Parathyroid adenoma (tissue), 2 donors: ENCODE measurements at regions not wholly inside any gene's neighbourhood (a gene's known extent, or its start where the extent isn't known, plus 50 kb on each side); places are given as distances from the start of the nearest gene placed in this dataset.

ENCODE experiments used
- H2AFZ ChIP-seq: fragments of 300-600 bp; sonication (generic); one replicate; pipeline ENCODE4 v1.7.0; 2017; ENCODE audit warnings: antibody characterized with exemption, mild to moderate bottlenecking
- H3K27ac ChIP-seq: fragments of 300-600 bp; sonication (generic); one replicate; pipeline ENCODE4 v1.7.0; 2017
- H3K27me3 ChIP-seq: fragments of 300-600 bp; sonication (generic); one replicate; pipeline ENCODE4 v1.7.0; 2017; ENCODE audit warnings: low read length; ENCODE audit not compliant: control insufficient read depth, insufficient read depth
- H3K36me3 ChIP-seq: fragments of 300-600 bp; sonication (generic); one replicate; pipeline ENCODE4 v1.7.0; 2017; ENCODE audit warnings: low read length; ENCODE audit not compliant: control insufficient read depth, insufficient read depth
- H3K4me1 ChIP-seq: fragments of 300-600 bp; sonication (generic); one replicate; pipeline ENCODE4 v1.7.0; 2017; ENCODE audit warnings: control low read depth
- H3K4me2 ChIP-seq: fragments of 300-600 bp; sonication (generic); one replicate; pipeline ENCODE4 v1.7.0; 2017; ENCODE audit warnings: low read length
- H3K4me3 ChIP-seq: fragments of 300-600 bp; sonication (generic); one replicate; pipeline ENCODE4 v1.7.0; 2017; ENCODE audit warnings: low read depth, low read length
- H3K79me2 ChIP-seq: fragments of 300-600 bp; sonication (generic); one replicate; pipeline ENCODE4 v1.7.0; 2017; ENCODE audit warnings: control low read depth
- H3K9ac ChIP-seq: fragments of 300-600 bp; sonication (generic); one replicate; pipeline ENCODE4 v1.7.0; 2017; ENCODE audit warnings: mild to moderate bottlenecking
- H3K9me3 ChIP-seq: fragments of 300-600 bp; sonication (generic); one replicate; pipeline ENCODE4 v1.7.0; 2017; ENCODE audit warnings: low read length; ENCODE audit not compliant: control insufficient read depth
- TF ChIP-seq, protein P1 (sequence below): fragments of 300-600 bp; sonication (generic); IDR thresholded peaks from one replicate; pipeline ENCODE4 v1.7.0; 2017; ENCODE audit warnings: antibody characterized with exemption, mild to moderate bottlenecking
- donor health status: primary hyperparathyroidism.

DNA sequence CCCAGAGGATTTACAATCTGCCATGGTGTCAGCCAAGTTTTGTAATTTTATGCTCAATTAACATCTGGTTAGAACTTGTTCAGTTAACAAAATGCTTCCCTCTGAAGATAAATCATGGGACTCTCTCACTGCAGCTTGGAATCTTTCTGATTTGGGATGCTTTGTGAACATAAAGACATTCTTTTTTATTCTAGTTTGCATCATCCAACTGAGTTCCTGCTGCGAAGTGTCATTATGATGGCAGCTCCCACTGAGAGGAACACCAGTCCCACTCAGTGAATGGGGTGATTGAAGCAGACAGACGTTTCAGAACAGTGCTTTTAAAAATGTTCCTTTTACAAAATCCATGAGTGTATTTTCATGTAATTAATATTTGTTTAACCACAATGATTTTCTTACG is 863.8 kb downstream of the TLE4 start:
- Histone ChIP-seq H2AFZ (no peak overlapping the region), H3K27ac (no peak overlapping the region), H3K9me3 (no peaks in the 10 kb centered on the region), H3K27me3 (no peaks in the 10 kb centered on the region), H3K79me2 (no peaks in the 10 kb centered on the region), H3K4me2 (no peak overlapping the region), H3K36me3 (no peaks in the 10 kb centered on the region), H3K4me1 (no peaks in the 10 kb centered on the region), H3K4me3 (no peak overlapping the region), H3K9ac (no peak overlapping the region)
- TF ChIP-seq, protein P1, sequence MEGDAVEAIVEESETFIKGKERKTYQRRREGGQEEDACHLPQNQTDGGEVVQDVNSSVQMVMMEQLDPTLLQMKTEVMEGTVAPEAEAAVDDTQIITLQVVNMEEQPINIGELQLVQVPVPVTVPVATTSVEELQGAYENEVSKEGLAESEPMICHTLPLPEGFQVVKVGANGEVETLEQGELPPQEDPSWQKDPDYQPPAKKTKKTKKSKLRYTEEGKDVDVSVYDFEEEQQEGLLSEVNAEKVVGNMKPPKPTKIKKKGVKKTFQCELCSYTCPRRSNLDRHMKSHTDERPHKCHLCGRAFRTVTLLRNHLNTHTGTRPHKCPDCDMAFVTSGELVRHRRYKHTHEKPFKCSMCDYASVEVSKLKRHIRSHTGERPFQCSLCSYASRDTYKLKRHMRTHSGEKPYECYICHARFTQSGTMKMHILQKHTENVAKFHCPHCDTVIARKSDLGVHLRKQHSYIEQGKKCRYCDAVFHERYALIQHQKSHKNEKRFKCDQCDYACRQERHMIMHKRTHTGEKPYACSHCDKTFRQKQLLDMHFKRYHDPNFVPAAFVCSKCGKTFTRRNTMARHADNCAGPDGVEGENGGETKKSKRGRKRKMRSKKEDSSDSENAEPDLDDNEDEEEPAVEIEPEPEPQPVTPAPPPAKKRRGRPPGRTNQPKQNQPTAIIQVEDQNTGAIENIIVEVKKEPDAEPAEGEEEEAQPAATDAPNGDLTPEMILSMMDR: no peak

GRCh38 chr9:80426992-80427391 is 855.2 kb downstream of the TLE4 start:
- Histone ChIP-seq H3K4me2 (no peak overlapping the region), H3K9ac (no peak overlapping the region), H3K27me3 (no peaks in the 10 kb centered on the region), H3K79me2 (no peaks in the 10 kb centered on the region), H2AFZ (no peak overlapping the region), H3K9me3 (no peaks in the 10 kb centered on the region), H3K27ac (no peak overlapping the region), H3K36me3 (no peaks in the 10 kb centered on the region), H3K4me3 (no peak overlapping the region), H3K4me1 (no peaks in the 10 kb centered on the region)
- TF ChIP-seq, protein P1: no peak

GRCh38 chr9:80417211-80417773 is 845.5 kb downstream of the TLE4 start:
- H3K27ac ChIP-seq: no peak overlapping the region

DNA sequence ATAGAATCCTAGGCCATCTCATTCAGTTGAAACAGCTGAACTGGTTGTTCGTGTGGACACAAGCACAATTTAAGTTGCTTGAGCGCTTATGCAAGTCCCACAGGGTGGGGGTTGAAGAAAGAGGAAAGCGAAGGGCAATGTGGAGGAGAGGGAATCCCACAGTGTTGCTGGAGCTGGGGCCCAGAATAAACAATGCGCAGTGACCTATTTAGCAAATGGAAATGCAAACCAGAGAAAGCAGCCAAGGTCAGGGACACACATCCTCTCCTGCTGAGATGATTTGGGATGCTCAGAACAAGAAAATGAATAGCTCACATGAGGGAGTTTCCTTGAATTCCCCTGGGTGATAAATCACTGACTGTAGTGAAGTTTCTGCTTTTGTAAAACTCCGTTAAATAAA is 838.3 kb downstream of the TLE4 start:
- Histone ChIP-seq H3K4me1 (no peaks in the 10 kb centered on the region), H3K9me3 (no peaks in the 10 kb centered on the region), H3K79me2 (no peaks in the 10 kb centered on the region), H2AFZ (no peak overlapping the region), H3K27me3 (no peaks in the 10 kb centered on the region), H3K36me3 (no peaks in the 10 kb centered on the region), H3K4me2 (no peak overlapping the region), H3K4me3 (no peak overlapping the region), H3K9ac (no peak overlapping the region), H3K27ac (no peak overlapping the region)
- TF ChIP-seq, protein P1: no peak

More at GRCh38 chr9:80417211-80417773, 845.5 kb downstream of the TLE4 start:
- Histone ChIP-seq H2AFZ (no peak overlapping the region), H3K4me3 (no peak overlapping the region), H3K36me3 (no peaks in the 10 kb centered on the region), H3K4me1 (no peaks in the 10 kb centered on the region), H3K4me2 (no peak overlapping the region), H3K9me3 (no peaks in the 10 kb centered on the region), H3K9ac (no peak overlapping the region), H3K27me3 (no peaks in the 10 kb centered on the region), H3K79me2 (no peaks in the 10 kb centered on the region)
- TF ChIP-seq, protein P1: no peak

DNA sequence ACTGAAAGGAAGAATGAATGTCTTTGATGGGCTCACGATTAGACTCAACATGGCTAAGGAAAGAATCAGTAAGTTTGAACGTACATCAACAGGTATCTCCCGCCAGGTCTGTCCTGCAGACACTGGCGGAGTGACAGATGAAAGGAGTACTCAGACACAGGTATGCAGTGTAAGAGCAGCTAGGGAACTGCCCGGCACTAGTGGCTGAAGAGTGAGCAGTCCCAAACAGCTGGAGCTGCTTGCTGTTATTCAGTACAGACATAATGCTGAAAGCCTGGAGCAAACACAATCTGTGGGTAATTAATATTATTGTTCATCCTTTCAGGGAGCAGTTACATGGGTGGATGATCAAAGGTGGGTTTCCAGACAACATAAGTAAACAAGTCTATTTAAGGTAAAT is 835.5 kb downstream of the TLE4 start:
- TF ChIP-seq, protein P1: no peak
- H3K79me2 ChIP-seq: no peaks in the 10 kb centered on the region

More for the DNA sequence above, 835.5 kb downstream of the TLE4 start:
- H3K4me2 ChIP-seq: no peak overlapping the region
- no peak overlapping the region for H3K27ac ChIP-seq
- no peak overlapping the region for H2AFZ ChIP-seq
- H3K4me1 ChIP-seq: no peaks in the 10 kb centered on the region
- H3K4me3 ChIP-seq: no peak overlapping the region
- H3K27me3 ChIP-seq: no peaks in the 10 kb centered on the region
- no peaks in the 10 kb centered on the region for H3K9me3 ChIP-seq
- H3K36me3 ChIP-seq: no peaks in the 10 kb centered on the region
- no peak overlapping the region for H3K9ac ChIP-seq
